ENCODE measurements at regions not wholly inside any gene's neighbourhood (a gene's known extent, or its start where the extent isn't known, plus 50 kb on each side); places are given as distances from the start of the nearest gene placed in this dataset.

DNA sequence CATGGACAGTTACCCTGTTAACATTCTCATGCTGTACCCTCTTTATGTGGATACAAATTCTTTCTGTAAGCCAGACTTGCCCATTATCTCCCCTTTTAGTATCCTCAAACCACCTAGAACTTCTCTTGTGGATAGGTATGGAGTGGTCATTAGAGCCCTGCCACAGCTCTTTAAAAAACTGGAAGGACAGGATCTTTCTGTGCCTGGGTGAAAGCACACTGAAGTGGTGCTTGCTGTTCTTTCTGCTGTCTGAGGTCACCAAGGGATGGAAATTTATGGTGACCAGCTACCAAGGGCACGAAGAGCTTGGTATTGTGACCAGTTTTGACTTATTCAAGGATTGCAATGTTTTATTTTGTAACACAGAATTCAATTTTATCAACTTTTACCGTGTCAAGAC is 344.2 kb downstream of the CBLL2 start:
- H3K27ac Mint-ChIP-seq = no peak overlapping the region
- DNase-seq (ENCODE audit: low spot score) = no peak
- H3K36me3 Mint-ChIP-seq (ENCODE audit: low read depth) = no peaks in the 10 kb centered on the region
- no peaks in the 10 kb centered on the region for H3K9me3 Mint-ChIP-seq
- no peak overlapping the region for H3K4me3 Mint-ChIP-seq
- no peaks in the 10 kb centered on the region for H3K4me1 Mint-ChIP-seq (ENCODE audit: low read depth)
- no peaks in the 10 kb centered on the region for H3K27me3 Mint-ChIP-seq (ENCODE audit: low read depth)

DNA sequence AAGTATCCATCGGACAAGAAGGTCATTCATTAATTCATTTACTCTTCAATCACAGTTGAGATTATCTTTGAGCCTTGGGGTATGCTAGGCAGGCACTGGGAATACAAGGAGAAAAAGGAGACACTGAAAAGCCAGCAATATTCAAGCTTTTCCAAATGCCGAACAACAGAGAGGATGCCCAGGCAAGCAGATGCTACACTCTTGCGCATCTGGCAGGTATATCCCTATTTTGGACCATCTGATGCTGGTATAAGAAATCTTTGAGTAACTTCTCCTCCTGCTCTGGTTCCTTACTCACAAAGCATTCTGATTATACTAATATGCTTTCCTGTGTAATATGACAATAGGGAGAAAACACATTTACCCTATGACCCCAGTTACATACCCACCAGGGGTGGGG is 354.9 kb downstream of the CBLL2 start:
- Mint-ChIP-seq H3K27ac (no peak overlapping the region), H3K4me1 (ENCODE audit: low read depth) (no peaks in the 10 kb centered on the region), H3K4me3 (no peak overlapping the region), H3K27me3 (ENCODE audit: low read depth) (no peaks in the 10 kb centered on the region), H3K9me3 (no peaks in the 10 kb centered on the region), H3K36me3 (ENCODE audit: low read depth) (no peaks in the 10 kb centered on the region)
- DNase-seq (ENCODE audit: low spot score) = no peak

DNA sequence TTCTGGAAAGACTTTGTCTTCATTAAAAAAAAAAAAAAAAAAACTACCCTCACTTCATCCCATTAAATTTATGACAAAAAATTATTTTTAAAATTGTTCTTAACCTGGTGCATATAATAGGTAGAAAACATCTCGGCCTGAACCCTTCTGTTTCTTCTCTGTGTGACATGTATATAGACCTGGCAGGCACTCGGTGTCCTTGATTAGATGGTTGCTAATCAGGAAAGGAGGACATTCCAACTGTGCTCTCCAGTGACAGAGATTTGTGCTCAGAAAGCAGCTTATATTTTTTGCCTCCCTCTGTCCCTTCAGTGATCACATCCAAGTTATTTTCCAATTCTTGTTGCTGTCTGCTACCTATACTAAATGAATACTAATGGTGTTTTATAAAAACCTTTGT is 355.6 kb downstream of the CBLL2 start:
- Mint-ChIP-seq H3K36me3 (ENCODE audit: low read depth) (no peaks in the 10 kb centered on the region), H3K9me3 (no peaks in the 10 kb centered on the region), H3K27ac (no peak overlapping the region), H3K4me3 (no peak overlapping the region), H3K27me3 (ENCODE audit: low read depth) (no peaks in the 10 kb centered on the region), H3K4me1 (ENCODE audit: low read depth) (no peaks in the 10 kb centered on the region)
- DNase-seq (ENCODE audit: low spot score) = no peak

DNA sequence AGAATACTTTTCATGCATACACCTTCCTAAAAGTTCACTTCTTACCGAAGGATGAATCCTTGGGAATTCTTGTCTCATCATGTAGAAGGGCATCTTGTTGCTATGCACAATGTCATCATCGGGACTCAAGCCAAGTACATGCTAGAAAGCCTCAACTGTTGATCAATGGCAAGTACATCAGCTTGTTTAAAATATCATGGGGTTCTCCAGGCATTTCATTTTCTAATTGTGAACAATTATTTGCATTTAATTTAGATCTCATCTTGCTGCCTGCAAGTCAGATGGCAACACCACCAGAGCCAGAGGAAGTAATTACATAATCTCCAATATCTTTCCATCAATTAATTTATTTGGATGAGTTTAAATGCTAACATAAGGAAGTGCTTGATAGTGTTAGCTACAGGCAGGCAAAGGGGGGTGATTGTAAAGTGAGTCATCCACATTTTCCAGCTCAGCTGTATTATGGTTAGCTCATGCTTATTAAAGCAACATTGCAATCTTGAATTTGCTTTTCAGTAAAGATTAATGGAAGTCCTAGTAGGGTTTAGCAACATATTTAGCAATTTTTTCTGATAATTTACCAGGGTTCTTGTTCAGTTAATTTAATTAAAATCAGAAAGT is 356.5 kb downstream of the CBLL2 start:
- no peaks in the 10 kb centered on the region for H3K9me3 Mint-ChIP-seq
- no peak for DNase-seq (ENCODE audit: low spot score)
- no peaks in the 10 kb centered on the region for H3K4me1 Mint-ChIP-seq (ENCODE audit: low read depth)
- no peak overlapping the region for H3K27ac Mint-ChIP-seq
- no peaks in the 10 kb centered on the region for H3K27me3 Mint-ChIP-seq (ENCODE audit: low read depth)
- H3K36me3 Mint-ChIP-seq (ENCODE audit: low read depth) = no peaks in the 10 kb centered on the region
- H3K4me3 Mint-ChIP-seq = no peak overlapping the region

DNA sequence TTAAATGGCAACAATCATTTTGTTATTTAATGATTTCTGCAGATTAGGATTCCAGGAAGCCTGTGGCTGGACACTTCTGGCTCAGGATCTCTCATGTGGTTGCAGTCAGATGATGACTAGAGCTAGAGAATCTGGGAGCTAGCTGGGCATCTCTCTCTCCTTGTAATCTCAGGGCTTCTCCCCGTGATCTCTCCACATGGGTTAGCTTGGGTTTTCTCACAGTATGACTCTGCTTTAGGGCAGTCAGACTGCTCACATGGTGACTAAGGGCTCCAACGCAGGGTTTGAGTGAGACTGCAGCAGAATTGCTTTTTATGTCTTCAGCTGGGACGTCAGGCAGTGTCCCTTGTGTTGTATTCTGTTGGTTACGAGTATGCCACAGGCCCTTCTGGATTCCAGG is 361.4 kb downstream of the CBLL2 start:
- Mint-ChIP-seq H3K9me3 (no peaks in the 10 kb centered on the region), H3K27ac (no peak overlapping the region), H3K4me1 (ENCODE audit: low read depth) (no peaks in the 10 kb centered on the region), H3K27me3 (ENCODE audit: low read depth) (no peaks in the 10 kb centered on the region), H3K4me3 (no peak overlapping the region), H3K36me3 (ENCODE audit: low read depth) (no peaks in the 10 kb centered on the region)
- DNase-seq (ENCODE audit: low spot score) = no peak

DNA sequence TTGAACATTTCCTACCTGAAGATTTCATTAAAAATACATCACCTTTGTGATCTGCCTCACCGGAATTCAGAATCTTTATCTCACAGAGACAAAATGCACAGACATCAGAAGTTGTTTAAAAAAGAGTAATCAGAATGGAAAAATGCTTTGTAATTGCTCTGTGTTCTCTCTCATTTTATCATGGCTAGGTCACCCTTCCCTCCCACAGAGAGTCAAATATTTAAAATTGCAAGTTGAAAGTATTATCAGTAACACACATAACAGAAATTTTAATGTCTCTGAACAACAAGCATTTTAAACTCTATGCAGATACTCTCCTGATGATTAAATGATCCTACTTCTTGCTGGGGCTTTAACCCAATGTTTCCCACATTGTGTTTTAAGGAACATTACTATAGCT is 362.0 kb downstream of the CBLL2 start:
- no peak for DNase-seq (ENCODE audit: low spot score)
- Mint-ChIP-seq H3K4me3 (no peak overlapping the region), H3K36me3 (ENCODE audit: low read depth) (no peaks in the 10 kb centered on the region), H3K27me3 (ENCODE audit: low read depth) (no peaks in the 10 kb centered on the region), H3K27ac (no peak overlapping the region), H3K4me1 (ENCODE audit: low read depth) (no peaks in the 10 kb centered on the region), H3K9me3 (no peaks in the 10 kb centered on the region)

DNA sequence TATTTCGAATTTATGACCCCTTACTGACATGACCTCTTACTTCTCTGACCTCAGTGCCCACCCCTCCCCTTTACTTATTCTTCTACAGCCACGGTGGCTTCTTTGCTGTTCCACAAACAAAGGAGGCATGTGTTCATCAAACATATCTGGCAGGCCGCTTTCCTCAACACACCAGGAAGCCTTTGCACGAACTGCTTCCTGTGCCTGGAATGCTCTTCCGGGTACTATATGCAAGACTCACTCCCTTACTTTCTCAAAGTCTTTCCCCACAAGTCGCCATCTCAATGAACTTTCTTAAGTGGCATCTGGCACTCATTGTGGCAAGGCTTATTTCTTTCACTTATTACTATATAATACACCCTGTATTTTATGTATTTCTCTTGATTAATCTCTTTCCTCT is 351.5 kb upstream of the DDX53 start:
- Mint-ChIP-seq H3K4me1 (ENCODE audit: low read depth) (no peaks in the 10 kb centered on the region), H3K9me3 (no peaks in the 10 kb centered on the region), H3K27ac (no peak overlapping the region), H3K27me3 (ENCODE audit: low read depth) (no peaks in the 10 kb centered on the region), H3K36me3 (ENCODE audit: low read depth) (no peaks in the 10 kb centered on the region), H3K4me3 (no peak overlapping the region)
- DNase-seq (ENCODE audit: low spot score) = no peak

DNA sequence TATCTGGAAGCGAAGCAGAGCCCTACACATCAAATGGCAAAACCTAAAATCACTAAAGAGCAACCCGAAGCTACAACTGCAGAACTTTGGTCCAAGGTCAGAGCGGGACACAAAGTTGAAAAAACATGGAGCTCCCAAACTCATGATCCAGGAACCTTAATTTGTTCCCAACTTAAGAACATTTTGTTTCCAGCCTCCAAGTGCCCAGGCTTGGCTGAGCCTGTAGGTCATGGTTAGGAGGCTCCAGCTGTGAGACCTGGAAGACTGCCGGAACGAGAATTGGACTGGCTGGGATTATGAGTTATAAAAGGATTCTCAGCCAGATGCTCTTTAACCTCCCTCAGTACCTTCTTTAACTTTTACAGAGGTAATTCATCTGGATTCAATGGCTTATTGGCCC is 349.1 kb upstream of the DDX53 start:
- H3K4me1 Mint-ChIP-seq (ENCODE audit: low read depth) = no peaks in the 10 kb centered on the region

DNA sequence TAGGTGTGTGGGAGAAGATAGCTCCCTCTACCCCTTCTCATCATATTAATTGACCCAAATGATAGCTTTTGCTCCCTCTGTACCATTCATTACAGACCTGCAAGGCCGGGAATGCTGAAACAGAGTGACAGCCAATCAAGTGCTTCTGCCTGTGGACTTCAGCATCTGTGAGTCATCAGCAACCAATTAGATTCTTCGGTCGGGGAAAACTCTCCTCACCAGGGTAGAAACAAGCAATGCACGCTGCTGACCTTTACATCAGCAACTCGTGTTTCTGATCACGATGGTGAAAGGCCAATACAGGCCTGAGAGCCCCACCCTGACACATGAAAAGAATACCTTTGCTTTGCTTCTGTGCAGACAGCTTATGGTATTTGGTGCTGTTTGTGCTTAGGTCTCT is 347.2 kb upstream of the DDX53 start:
- Mint-ChIP-seq H3K27me3 (ENCODE audit: low read depth) (no peaks in the 10 kb centered on the region), H3K4me1 (ENCODE audit: low read depth) (no peaks in the 10 kb centered on the region), H3K9me3 (no peaks in the 10 kb centered on the region), H3K36me3 (ENCODE audit: low read depth) (no peaks in the 10 kb centered on the region), H3K27ac (no peak overlapping the region), H3K4me3 (no peak overlapping the region)
- no peak for DNase-seq (ENCODE audit: low spot score)

More for the DNA sequence above, 349.1 kb upstream of the DDX53 start:
- H3K36me3 Mint-ChIP-seq (ENCODE audit: low read depth) = no peaks in the 10 kb centered on the region
- no peak for DNase-seq (ENCODE audit: low spot score)
- no peaks in the 10 kb centered on the region for H3K9me3 Mint-ChIP-seq
- H3K4me3 Mint-ChIP-seq = no peak overlapping the region
- H3K27me3 Mint-ChIP-seq (ENCODE audit: low read depth) = no peaks in the 10 kb centered on the region
- no peak overlapping the region for H3K27ac Mint-ChIP-seq

DNA sequence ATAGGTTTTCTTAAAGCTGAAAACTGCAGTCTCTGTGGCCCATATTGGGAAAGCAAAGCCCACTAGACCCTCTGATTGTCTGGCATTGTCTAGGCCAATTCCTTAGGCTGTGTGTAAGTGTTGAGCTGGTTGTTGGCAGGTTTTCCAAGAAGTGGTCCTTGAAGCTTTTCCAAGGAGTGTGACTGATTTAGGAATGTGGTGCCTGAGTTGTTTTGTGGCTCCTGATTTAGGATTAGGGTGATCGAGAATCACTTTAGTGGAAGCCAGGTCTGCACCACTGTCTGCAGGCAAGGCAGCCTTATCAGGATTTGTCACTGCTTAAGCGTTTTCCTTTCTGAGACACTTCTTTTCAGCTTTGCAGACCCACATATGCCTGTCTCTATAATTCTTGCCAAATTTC is 339.0 kb upstream of the DDX53 start:
- H3K9me3 Mint-ChIP-seq = no peaks in the 10 kb centered on the region
- no peak overlapping the region for H3K27ac Mint-ChIP-seq
- H3K4me3 Mint-ChIP-seq = no peak overlapping the region
- no peak for DNase-seq (ENCODE audit: low spot score)
- H3K27me3 Mint-ChIP-seq (ENCODE audit: low read depth) = no peaks in the 10 kb centered on the region
- H3K36me3 Mint-ChIP-seq (ENCODE audit: low read depth) = no peaks in the 10 kb centered on the region
- H3K4me1 Mint-ChIP-seq (ENCODE audit: low read depth) = no peaks in the 10 kb centered on the region

DNA sequence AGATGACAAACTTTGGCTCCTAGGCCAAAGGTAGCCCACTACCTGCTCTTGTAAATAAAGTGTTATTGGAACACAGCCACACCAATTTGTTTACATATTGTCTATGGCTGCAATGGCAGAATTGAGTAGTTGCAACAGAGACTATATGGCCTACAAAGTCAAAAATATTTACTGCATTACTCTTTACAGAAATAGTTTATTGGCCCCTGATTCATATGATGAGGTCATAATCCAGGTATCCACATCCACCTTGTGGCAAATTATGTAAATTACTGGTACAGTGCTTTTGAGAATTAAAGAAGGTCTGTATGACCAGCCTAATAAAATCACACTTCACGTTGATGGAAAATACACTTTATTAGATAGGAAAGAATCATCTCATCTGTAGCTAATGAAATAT is 337.0 kb upstream of the DDX53 start:
- Mint-ChIP-seq H3K27me3 (ENCODE audit: low read depth) (no peaks in the 10 kb centered on the region), H3K9me3 (no peaks in the 10 kb centered on the region), H3K4me1 (ENCODE audit: low read depth) (no peaks in the 10 kb centered on the region), H3K4me3 (no peak overlapping the region), H3K27ac (no peak overlapping the region), H3K36me3 (ENCODE audit: low read depth) (no peaks in the 10 kb centered on the region)
- DNase-seq (ENCODE audit: low spot score) = no peak

DNA sequence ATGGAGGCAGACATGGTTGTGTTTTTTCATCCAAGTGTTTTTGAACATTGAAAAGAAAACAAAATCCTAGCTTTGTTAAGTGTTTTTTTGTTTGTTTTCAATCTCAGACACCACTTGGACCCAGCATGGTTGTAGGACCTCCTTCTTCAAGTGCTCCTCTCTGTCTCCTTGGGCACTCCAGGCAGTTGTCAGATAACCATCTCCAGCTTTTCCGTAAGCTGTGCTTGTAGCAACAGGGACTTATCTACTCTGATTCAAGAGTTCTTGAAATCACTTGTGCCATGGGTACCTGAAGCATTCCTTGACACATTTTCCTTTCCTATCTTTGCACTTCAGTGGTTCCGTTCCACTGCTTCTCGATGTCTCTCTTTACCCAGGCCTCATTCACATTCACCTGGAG is 334.9 kb upstream of the DDX53 start:
- DNase-seq (ENCODE audit: low spot score) = no peak
- no peak overlapping the region for H3K27ac Mint-ChIP-seq
- no peaks in the 10 kb centered on the region for H3K36me3 Mint-ChIP-seq (ENCODE audit: low read depth)
- no peaks in the 10 kb centered on the region for H3K9me3 Mint-ChIP-seq
- H3K27me3 Mint-ChIP-seq (ENCODE audit: low read depth) = no peaks in the 10 kb centered on the region
- no peaks in the 10 kb centered on the region for H3K4me1 Mint-ChIP-seq (ENCODE audit: low read depth)
- H3K4me3 Mint-ChIP-seq = no peak overlapping the region

DNA sequence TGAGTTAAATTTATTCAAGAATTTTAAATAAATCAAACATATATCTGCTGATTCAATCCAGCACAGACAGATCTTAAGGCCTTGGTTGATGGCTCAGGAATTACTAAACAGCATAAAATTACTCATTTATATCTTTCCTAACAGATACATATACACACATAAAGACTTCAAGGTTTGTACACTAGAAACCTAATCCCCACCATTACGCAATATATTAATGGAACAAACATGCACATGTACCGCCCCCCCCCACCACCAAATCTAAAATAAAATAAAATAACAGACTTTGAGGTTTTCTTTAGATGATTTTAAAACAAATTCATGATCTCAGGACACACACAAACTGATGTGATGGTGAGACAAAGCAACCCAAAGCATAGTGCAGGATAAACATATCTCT is 333.9 kb upstream of the DDX53 start:
- H3K4me1 Mint-ChIP-seq (ENCODE audit: low read depth) = no peaks in the 10 kb centered on the region
- H3K27ac Mint-ChIP-seq = no peak overlapping the region
- no peaks in the 10 kb centered on the region for H3K9me3 Mint-ChIP-seq
- no peak for DNase-seq (ENCODE audit: low spot score)
- H3K4me3 Mint-ChIP-seq = no peak overlapping the region
- no peaks in the 10 kb centered on the region for H3K36me3 Mint-ChIP-seq (ENCODE audit: low read depth)
- H3K27me3 Mint-ChIP-seq (ENCODE audit: low read depth) = no peaks in the 10 kb centered on the region

DNA sequence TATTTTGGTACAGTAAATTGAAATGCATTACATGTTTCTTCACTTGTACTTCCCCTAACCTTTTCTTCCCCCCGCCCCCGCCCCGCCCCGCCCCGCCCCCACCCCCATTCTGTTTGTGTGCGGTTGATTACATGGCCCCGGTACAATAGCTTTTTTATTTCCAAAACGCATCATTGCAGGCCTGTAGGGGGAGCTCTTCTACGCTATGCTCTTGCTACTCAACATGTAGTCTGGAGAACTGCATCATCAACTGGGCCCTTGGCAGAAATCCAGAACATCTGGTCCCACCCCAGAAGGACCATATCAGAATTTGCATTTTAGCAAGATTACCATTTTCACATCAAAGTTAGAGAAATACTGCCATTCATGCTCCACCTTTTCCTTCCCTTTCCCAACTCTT is 333.3 kb upstream of the DDX53 start:
- Mint-ChIP-seq H3K36me3 (ENCODE audit: low read depth) (no peaks in the 10 kb centered on the region), H3K4me3 (no peak overlapping the region), H3K9me3 (no peaks in the 10 kb centered on the region), H3K27me3 (ENCODE audit: low read depth) (no peaks in the 10 kb centered on the region), H3K4me1 (ENCODE audit: low read depth) (no peaks in the 10 kb centered on the region), H3K27ac (no peak overlapping the region)
- no peak for DNase-seq (ENCODE audit: low spot score)

DNA sequence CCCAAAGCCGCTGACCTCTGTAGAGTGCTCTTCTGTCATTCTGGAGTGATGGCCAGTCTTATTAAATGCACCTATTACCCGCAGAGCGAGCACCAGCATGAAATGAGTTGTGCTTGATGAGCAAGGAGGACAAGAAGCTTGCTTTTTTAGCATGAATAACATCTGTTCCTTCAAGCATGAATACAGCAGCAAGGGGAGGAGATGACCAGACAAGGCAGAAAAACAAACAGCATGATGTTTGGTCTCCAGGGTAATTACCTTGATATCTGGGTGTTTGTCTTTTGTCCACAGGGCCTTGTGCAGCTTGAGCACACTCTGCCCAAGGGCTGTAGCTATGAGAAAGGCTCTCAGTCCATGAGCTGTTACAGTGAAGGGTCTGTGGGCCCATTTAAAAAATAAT is 324.8 kb upstream of the DDX53 start:
- no peaks in the 10 kb centered on the region for H3K9me3 Mint-ChIP-seq
- no peaks in the 10 kb centered on the region for H3K36me3 Mint-ChIP-seq (ENCODE audit: low read depth)
- no peak overlapping the region for H3K4me3 Mint-ChIP-seq
- H3K4me1 Mint-ChIP-seq (ENCODE audit: low read depth) = no peaks in the 10 kb centered on the region
- no peaks in the 10 kb centered on the region for H3K27me3 Mint-ChIP-seq (ENCODE audit: low read depth)
- DNase-seq (ENCODE audit: low spot score) = no peak
- H3K27ac Mint-ChIP-seq = no peak overlapping the region

All from T-helper 2 cell treated with Interferon-gamma antibody and Interleukin-4, amounts not matched to agents 5 μg/mL and 100 μg/mL, for 36 hours (primary cell).